Ovary (tissue), 7 donors: ENCODE measurements at regions not wholly inside any gene's neighbourhood (a gene's known extent, or its start where the extent isn't known, plus 50 kb on each side); places are given as distances from the start of the nearest gene placed in this dataset.

Experiments used
- DNase-seq, 5 donors: peaks; one replicate each; pipeline ENCODE4 v3.0.0-alpha.2; 2019 to 2020
- H3K27ac ChIP-seq, 2 donors: fragments of 200-600 bp; one replicate each; pipeline versions ENCODE4 v1.5.1 to v1.8.0; 2019 to 2022
- H3K27me3 ChIP-seq: fragments of 200-600 bp; one replicate; pipeline ENCODE4 v1.8.0; 2022
- H3K36me3 ChIP-seq: fragments of 200-600 bp; sonication (generic); one replicate; pipeline ENCODE4 v1.5.1; 2019
- H3K4me1 ChIP-seq: one replicate; pipeline ENCODE4 v1.8.1; 2013; ENCODE audit warnings: mild to moderate bottlenecking, moderate library complexity; ENCODE audit not compliant: insufficient read depth
- H3K4me3 ChIP-seq: fragments of 200-600 bp; sonication (generic); one replicate; pipeline ENCODE4 v1.5.1; 2017
- H3K9me3 ChIP-seq, 2 donors: fragments of 200-600 bp in 1 of 2; sonication (generic) in 1 of 2; one replicate each; pipeline versions ENCODE4 v1.5.1 to v1.8.1; 2013 to 2019; ENCODE audit warnings: mild to moderate bottlenecking in 1 of 2, moderate library complexity in 1 of 2
- CTCF ChIP-seq, 3 donors: fragments of 450-650 bp in 2 of 3; fragments of 200-600 bp in 1 of 3; IDR thresholded peaks; one replicate each; pipeline versions ENCODE4 v1.5.1 to v1.8.0; 2016 to 2022; ENCODE audit warnings: antibody characterized with exemption in 3 of 3, mild to moderate bottlenecking in 1 of 3
- EP300 ChIP-seq: sonication (generic); formaldehyde crosslinking; IDR thresholded peaks from one replicate; pipeline ENCODE4 v1.6.1; 2017; ENCODE audit warnings: antibody characterized with exemption
- POLR2A ChIP-seq: fragments of 450-650 bp; IDR thresholded peaks from one replicate; pipeline ENCODE4 v1.6.1; 2017; ENCODE audit warnings: antibody characterized with exemption, mild to moderate bottlenecking, moderate library complexity
- WGBS, 3 donors: extraction: QIAGEN DNeasy Blood & Tissue Kit in 1 of 3; methylation state at CpG; one replicate each; pipeline versions ENCODE4 v1.1.5 to v1.1.7; 2013 to 2017; 5-methylcytosine and 5-hydroxymethylcytosine counted together
- intact Hi-C, 4 donors: fragments of 100-400 bp; cut with DNase I; formaldehyde crosslinking; loops; one replicate each; pipeline versions ENCODE4 v1.11.0 to v1.15.1; 2022 to 2023
- donor health status: DM: no; HTN: no; CAD: no; lungs with moderate emphysema.
- donor health status: DM: no; HTN: no; CAD: no.
- donor health status: Bipolar disorder and iron deficiency.
- donor health status: DM: no; HTN: no; CAD: no.
- donor health status: DM: yes; HTN: yes; CAD: no.

GRCh38 chr11:64489831-64490441, 65.8 kb upstream of the SLC22A11 start:
- H3K36me3 ChIP-seq = no peaks in the 10 kb centered on the region
- WGBS, 3 donors = 15 to 17% (median 16%) methylated on average over 26 of the region's 26 CpGs
- DNase-seq = peak in 4 of 5 donors; percentile 28 to 52 (median 35)
- no peaks in the 10 kb centered on the region for H3K9me3 ChIP-seq
- TF ChIP-seq CTCF (IDR thresholded peaks at IDR 0.05) = no peak
- no peak for TF ChIP-seq EP300
- TF ChIP-seq POLR2A = no peak
- H3K27me3 ChIP-seq = no peaks in the 10 kb centered on the region
- H3K4me3 ChIP-seq = no peak overlapping the region
- H3K27ac ChIP-seq = no peak overlapping the region
- no peaks in the 10 kb centered on the region for H3K4me1 ChIP-seq
- intact Hi-C loops = no loop called here

- H3K27me3 ChIP-seq = no peaks in the 10 kb centered on the region
- TF ChIP-seq EP300 = no peak
- no peak for TF ChIP-seq POLR2A
- TF ChIP-seq CTCF (IDR thresholded peaks at IDR 0.05) = no peak
- no peak overlapping the region for H3K4me3 ChIP-seq
- WGBS, 3 donors = 67 to 71% (median 70%) methylated on average over 22 of the region's 22 CpGs
- no peak overlapping the region for H3K27ac ChIP-seq
- H3K4me1 ChIP-seq = no peaks in the 10 kb centered on the region
- intact Hi-C loops = no loop called here
- DNase-seq = no peak
- no peaks in the 10 kb centered on the region for H3K9me3 ChIP-seq
- no peaks in the 10 kb centered on the region for H3K36me3 ChIP-seq
Measured at GRCh38 chr11:64490562-64491216, 65.1 kb upstream of the SLC22A11 start.

- Histone ChIP-seq H3K4me1 (no peaks in the 10 kb centered on the region), H3K4me3 (no peak overlapping the region), H3K27ac (no peak overlapping the region), H3K27me3 (no peaks in the 10 kb centered on the region), H3K36me3 (no peaks in the 10 kb centered on the region), H3K9me3 (no peaks in the 10 kb centered on the region)
- TF ChIP-seq EP300 = no peak
- TF ChIP-seq CTCF (IDR thresholded peaks at IDR 0.05) = no peak
- no peak for TF ChIP-seq POLR2A
- intact Hi-C loops = no loop called here
- WGBS, 3 donors = 56 to 64% (median 60%) methylated on average over 1 of the region's 1 CpG
- DNase-seq = no peak
Measured at GRCh38 chr11:64492561-64492960, 63.2 kb upstream of the SLC22A11 start.

- WGBS, 3 donors = 81 to 88% (median 86%) methylated on average over 4 of the region's 4 CpGs
Measured at GRCh38 chr11:64498136-64498535, 57.6 kb upstream of the SLC22A11 start.

More at GRCh38 chr11:64498136-64498535, 57.6 kb upstream of the SLC22A11 start:
- no peak overlapping the region for H3K27ac ChIP-seq
- no peaks in the 10 kb centered on the region for H3K9me3 ChIP-seq
- TF ChIP-seq CTCF (IDR thresholded peaks at IDR 0.05) = no peak
- TF ChIP-seq POLR2A = no peak
- TF ChIP-seq EP300 = no peak
- no peaks in the 10 kb centered on the region for H3K4me1 ChIP-seq
- intact Hi-C loops = no loop called here
- no peaks in the 10 kb centered on the region for H3K36me3 ChIP-seq
- no peak for DNase-seq
- H3K27me3 ChIP-seq = no peaks in the 10 kb centered on the region
- H3K4me3 ChIP-seq = no peak overlapping the region
